Mammary epithelial cell (primary cell): ENCODE measurements at regions not wholly inside any gene's neighbourhood (a gene's known extent, or its start where the extent isn't known, plus 50 kb on each side); places are given as distances from the start of the nearest gene placed in this dataset.

Experiments used
- CTCF ChIP-seq, 2 donors: IDR thresholded peaks in 1 of 2; conservative IDR thresholded peaks in 1 of 2; 2 replicates each; pipeline ENCODE4 v1.5.1; 2011 to 2012; ENCODE audit warnings: inconsistent platforms in 2 of 2, low read length in 2 of 2, mild to moderate bottlenecking in 2 of 2, control low read depth in 1 of 2, low read depth in 1 of 2; ENCODE audit not compliant: insufficient read depth in 1 of 2; ENCODE audit errors: extremely low read depth in 1 of 2
- EZH2 ChIP-seq: IDR thresholded peaks from 2 replicates; pipeline ENCODE4 v1.6.1; 2012; ENCODE audit warnings: low read length, inconsistent platforms, borderline replicate concordance

GRCh38 chr2:5145801-5146200 lies 546.4 kb upstream of the SOX11 start:
- no peak for TF ChIP-seq CTCF (conservative IDR thresholded peaks at IDR 0.05 in 1 of 2, IDR thresholded peaks at IDR 0.05 in 1 of 2; ENCODE audit: extremely low read depth in 1 of 2, insufficient read depth in 1 of 2, low read depth in 1 of 2, low read length in 2 of 2)
- no peak for TF ChIP-seq EZH2
